Keratinocyte (primary cell): ENCODE measurements at regions not wholly inside any gene's neighbourhood (a gene's known extent, or its start where the extent isn't known, plus 50 kb on each side); places are given as distances from the start of the nearest gene placed in this dataset.

Experiments
- CTCF ChIP-seq, 3 experiments: IDR thresholded peaks in 1 of 3; conservative IDR thresholded peaks in 1 of 3; optimal IDR thresholded peaks in 1 of 3; 2 replicates in 2 of 3; 3 replicates in 1 of 3; pipeline versions ENCODE3 to v1.5.1; 2011; ENCODE audit warnings: low read length in 3 of 3, mild to moderate bottlenecking in 3 of 3, moderate library complexity in 2 of 3, control low read depth in 1 of 3, inconsistent platforms in 1 of 3; ENCODE audit not compliant: insufficient read depth in 2 of 3; ENCODE audit errors: extremely low read depth in 1 of 3
- EZH2 ChIP-seq: IDR thresholded peaks from one replicate; pipeline ENCODE4 v1.6.1; 2012; ENCODE audit warnings: inconsistent platforms, mild to moderate bottlenecking, low read length, moderate library complexity

- TF ChIP-seq CTCF (optimal IDR thresholded peaks at IDR 0.05 in 1 of 3, IDR thresholded peaks at IDR 0.05 in 1 of 3, conservative IDR thresholded peaks at IDR 0.05 in 1 of 3; ENCODE audit: extremely low read depth in 1 of 3, insufficient read depth in 2 of 3, low read length in 3 of 3) (no peak), EZH2 (no peak)
Measured at GRCh38 chr14:26338231-26338630, 259.6 kb downstream of the NOVA1 start.
